ENCODE measurements at regions not wholly inside any gene's neighbourhood (a gene's known extent, or its start where the extent isn't known, plus 50 kb on each side); places are given as distances from the start of the nearest gene placed in this dataset.

GRCh38 chr2:3126911-3127621, 250.6 kb downstream of the EIPR1 start:
- Histone ChIP-seq H3K27me3 (ENCODE audit: insufficient read depth, low read length) (no peaks in the 10 kb centered on the region), H4K20me1 (ENCODE audit: insufficient read depth, low read length) (no peaks in the 10 kb centered on the region), H2AFZ (ENCODE audit: low read length) (no peak overlapping the region), H3K4me1 (ENCODE audit: insufficient read depth, low read length) (no peaks in the 10 kb centered on the region), H3K4me3 (ENCODE audit: insufficient read depth, low read length) (no peak overlapping the region), H3K79me2 (ENCODE audit: insufficient read depth, low read length) (no peaks in the 10 kb centered on the region), H3K36me3 (ENCODE audit: insufficient read depth, low read length) (no peaks in the 10 kb centered on the region), H3K27ac (ENCODE audit: low read depth, low read length) (no peak overlapping the region), H3K4me2 (ENCODE audit: insufficient read depth, low read length) (no peak overlapping the region), H3K9me3 (ENCODE audit: low read depth, low read length) (no peaks in the 10 kb centered on the region)
- TF ChIP-seq CTCF (IDR thresholded peaks at IDR 0.05; ENCODE audit: extremely low read depth, low read depth, low read length): no peak
- DNase-seq (ENCODE audit: insufficient read length, low spot score, missing footprints): no peak

- DNase-seq (ENCODE audit: insufficient read length, low spot score, missing footprints): no peak
- Histone ChIP-seq H3K4me3 (ENCODE audit: insufficient read depth, low read length) (no peak overlapping the region), H4K20me1 (ENCODE audit: insufficient read depth, low read length) (no peaks in the 10 kb centered on the region), H3K4me1 (ENCODE audit: insufficient read depth, low read length) (no peaks in the 10 kb centered on the region), H3K4me2 (ENCODE audit: insufficient read depth, low read length) (no peak overlapping the region), H3K27me3 (ENCODE audit: insufficient read depth, low read length) (no peaks in the 10 kb centered on the region), H3K27ac (ENCODE audit: low read depth, low read length) (no peak overlapping the region), H3K9me3 (ENCODE audit: low read depth, low read length) (no peaks in the 10 kb centered on the region), H3K79me2 (ENCODE audit: insufficient read depth, low read length) (no peaks in the 10 kb centered on the region), H2AFZ (ENCODE audit: low read length) (no peak overlapping the region), H3K36me3 (ENCODE audit: insufficient read depth, low read length) (no peaks in the 10 kb centered on the region)
- TF ChIP-seq CTCF (IDR thresholded peaks at IDR 0.05; ENCODE audit: extremely low read depth, low read depth, low read length): no peak
Observed at GRCh38 chr2:3126171-3126910, 251.3 kb downstream of the EIPR1 start.

- no peak overlapping the region for H2AFZ ChIP-seq (ENCODE audit: low read length)
- H3K9me3 ChIP-seq (ENCODE audit: low read depth, low read length): no peaks in the 10 kb centered on the region
- no peaks in the 10 kb centered on the region for H3K4me1 ChIP-seq (ENCODE audit: insufficient read depth, low read length)
- no peak for TF ChIP-seq CTCF (IDR thresholded peaks at IDR 0.05; ENCODE audit: extremely low read depth, low read depth, low read length)
- H4K20me1 ChIP-seq (ENCODE audit: insufficient read depth, low read length): no peaks in the 10 kb centered on the region
- H3K27ac ChIP-seq (ENCODE audit: low read depth, low read length): no peak overlapping the region
- no peaks in the 10 kb centered on the region for H3K27me3 ChIP-seq (ENCODE audit: insufficient read depth, low read length)
- H3K79me2 ChIP-seq (ENCODE audit: insufficient read depth, low read length): no peaks in the 10 kb centered on the region
- no peak for DNase-seq (ENCODE audit: insufficient read length, low spot score, missing footprints)
- no peak overlapping the region for H3K4me3 ChIP-seq (ENCODE audit: insufficient read depth, low read length)
- H3K36me3 ChIP-seq (ENCODE audit: insufficient read depth, low read length): no peaks in the 10 kb centered on the region
- H3K4me2 ChIP-seq (ENCODE audit: insufficient read depth, low read length): no peak overlapping the region
Observed at GRCh38 chr2:3125761-3126130, 251.9 kb downstream of the EIPR1 start.

GRCh38 chr2:3125001-3125760, 252.4 kb downstream of the EIPR1 start:
- no peak for DNase-seq (ENCODE audit: insufficient read length, low spot score, missing footprints)
- Histone ChIP-seq H2AFZ (ENCODE audit: low read length) (no peak overlapping the region), H3K9me3 (ENCODE audit: low read depth, low read length) (no peaks in the 10 kb centered on the region), H3K27ac (ENCODE audit: low read depth, low read length) (no peak overlapping the region), H4K20me1 (ENCODE audit: insufficient read depth, low read length) (no peaks in the 10 kb centered on the region), H3K79me2 (ENCODE audit: insufficient read depth, low read length) (no peaks in the 10 kb centered on the region), H3K4me3 (ENCODE audit: insufficient read depth, low read length) (no peak overlapping the region), H3K4me1 (ENCODE audit: insufficient read depth, low read length) (no peaks in the 10 kb centered on the region), H3K27me3 (ENCODE audit: insufficient read depth, low read length) (no peaks in the 10 kb centered on the region), H3K36me3 (ENCODE audit: insufficient read depth, low read length) (no peaks in the 10 kb centered on the region), H3K4me2 (ENCODE audit: insufficient read depth, low read length) (no peak overlapping the region)
- TF ChIP-seq CTCF (IDR thresholded peaks at IDR 0.05; ENCODE audit: extremely low read depth, low read depth, low read length): no peak

Data from osteoblast (primary cell).